ENCODE measurements at regions not wholly inside any gene's neighbourhood (a gene's known extent, or its start where the extent isn't known, plus 50 kb on each side); places are given as distances from the start of the nearest gene placed in this dataset.

GRCh38 chr18:38076346-38077070 is 510.9 kb upstream of the CELF4 start:
- DNase-seq (ENCODE audit: low read depth): no peak

GRCh38 chr18:38074298-38074876 is 508.8 kb upstream of the CELF4 start:
- DNase-seq (ENCODE audit: low read depth): no peak

- DNase-seq (ENCODE audit: low read depth): no peak
Observed at GRCh38 chr18:38067821-38068220, 502.2 kb upstream of the CELF4 start.

- no peak for DNase-seq (ENCODE audit: low read depth)
Observed at GRCh38 chr18:38067086-38067485, 501.5 kb upstream of the CELF4 start.

- no peak for DNase-seq (ENCODE audit: low read depth)
Observed at GRCh38 chr18:38052879-38053590, 487.4 kb upstream of the CELF4 start.

GRCh38 chr18:38047820-38048219 is 482.2 kb upstream of the CELF4 start:
- DNase-seq (ENCODE audit: low read depth): no peak

GRCh38 chr18:38046651-38047050 is 481.1 kb upstream of the CELF4 start:
- DNase-seq (ENCODE audit: low read depth): no peak

GRCh38 chr18:38045845-38046244 is 480.2 kb upstream of the CELF4 start:
- no peak for DNase-seq (ENCODE audit: low read depth)

GRCh38 chr18:38042211-38042890 is 476.8 kb upstream of the CELF4 start:
- no peak for DNase-seq (ENCODE audit: low read depth)

- no peak for DNase-seq (ENCODE audit: low read depth)
Observed at GRCh38 chr18:38038242-38038641, 472.6 kb upstream of the CELF4 start.

GRCh38 chr18:38035193-38035592 is 469.6 kb upstream of the CELF4 start:
- no peak for DNase-seq (ENCODE audit: low read depth)

- DNase-seq (ENCODE audit: low read depth): no peak
Observed at GRCh38 chr18:38033282-38033681, 467.7 kb upstream of the CELF4 start.

- DNase-seq (ENCODE audit: low read depth): no peak
Observed at GRCh38 chr18:38032516-38032915, 466.9 kb upstream of the CELF4 start.

- DNase-seq (ENCODE audit: low read depth): no peak
Observed at GRCh38 chr18:38028946-38029345, 463.3 kb upstream of the CELF4 start.

- DNase-seq (ENCODE audit: low read depth): no peak
Observed at GRCh38 chr18:38025433-38026038, 459.9 kb upstream of the CELF4 start.

- no peak for DNase-seq (ENCODE audit: low read depth)
Observed at GRCh38 chr18:38023871-38024270, 458.3 kb upstream of the CELF4 start.

- no peak for DNase-seq (ENCODE audit: low read depth)
Observed at GRCh38 chr18:38022234-38022633, 456.6 kb upstream of the CELF4 start.

GRCh38 chr18:38019292-38019691 is 453.7 kb upstream of the CELF4 start:
- DNase-seq (ENCODE audit: low read depth): no peak

GRCh38 chr18:38010971-38011857 is 445.6 kb upstream of the CELF4 start:
- no peak for DNase-seq (ENCODE audit: low read depth)

- no peak for DNase-seq (ENCODE audit: low read depth)
Observed at GRCh38 chr18:38010037-38010436, 444.4 kb upstream of the CELF4 start.

- DNase-seq (ENCODE audit: low read depth): no peak
Observed at GRCh38 chr18:38009320-38009719, 443.7 kb upstream of the CELF4 start.

Measured in stimulated activated CD4-positive, alpha-beta T cell treated with anti-CD3 and anti-CD28 coated beads, Interleukin-2, amount 100 ng/mL, for 4 hours (primary cell).